Colonic mucosa (tissue), 4 donors: ENCODE measurements at regions not wholly inside any gene's neighbourhood (a gene's known extent, or its start where the extent isn't known, plus 50 kb on each side); places are given as distances from the start of the nearest gene placed in this dataset.
"Not testable (repeated sequence)": the region's sequence is repeated elsewhere in the genome, so short reads cannot be mapped to it uniquely, and the experiment has no call there.

Experiments used
- DNase-seq: peaks from one replicate; pipeline ENCODE4 v3.0.0-alpha.2; 2020
- H3K27ac ChIP-seq: fragments of 200-600 bp; one replicate; pipeline ENCODE4 v1.8.0; 2021
- H3K27me3 ChIP-seq: fragments of 200-600 bp; one replicate; pipeline ENCODE4 v1.8.0; 2021
- H3K36me3 ChIP-seq: fragments of 200-600 bp; one replicate; pipeline ENCODE4 v1.8.0; 2021
- H3K4me1 ChIP-seq: fragments of 200-600 bp; one replicate; pipeline ENCODE4 v1.8.0; 2021; ENCODE audit warnings: mild to moderate bottlenecking
- H3K4me3 ChIP-seq: fragments of 200-600 bp; one replicate; pipeline ENCODE4 v1.8.0; 2021
- H3K9ac ChIP-seq, 2 donors: one replicate each; pipeline ENCODE4 v1.7.0; 2013; ENCODE audit warnings: control low read depth in 2 of 2, low read depth in 2 of 2, low read length in 2 of 2
- H3K9me3 ChIP-seq: fragments of 200-600 bp; one replicate; pipeline ENCODE4 v1.8.0; 2021
- CTCF ChIP-seq: fragments of 200-600 bp; IDR thresholded peaks from one replicate; pipeline ENCODE4 v1.8.0; 2022; ENCODE audit warnings: antibody characterized with exemption, mild to moderate bottlenecking
- intact Hi-C: fragments of 100-400 bp; cut with DNase I; formaldehyde crosslinking; loops from one replicate; pipeline ENCODE4 v1.14.1; 2022
- donor health status: healthy.
- donor health status: DM: no; HTN: no; CAD: no.
- donor health status: DM: no; HTN: no; CAD: no.

- H3K4me1 ChIP-seq: no peaks in the 10 kb centered on the region
- H3K9me3 ChIP-seq: no peaks in the 10 kb centered on the region
- TF ChIP-seq CTCF: no peak
- H3K27me3 ChIP-seq: no peaks in the 10 kb centered on the region
- H3K4me3 ChIP-seq: no peak overlapping the region
- H3K9ac ChIP-seq: no peak overlapping the region
- H3K27ac ChIP-seq: no peak overlapping the region
- intact Hi-C loops: no loop called here
- DNase-seq: no peak
- no peaks in the 10 kb centered on the region for H3K36me3 ChIP-seq
Observed at GRCh38 chr4:151522866-151523519, 114.0 kb downstream of the FHIP1A start.

DNA sequence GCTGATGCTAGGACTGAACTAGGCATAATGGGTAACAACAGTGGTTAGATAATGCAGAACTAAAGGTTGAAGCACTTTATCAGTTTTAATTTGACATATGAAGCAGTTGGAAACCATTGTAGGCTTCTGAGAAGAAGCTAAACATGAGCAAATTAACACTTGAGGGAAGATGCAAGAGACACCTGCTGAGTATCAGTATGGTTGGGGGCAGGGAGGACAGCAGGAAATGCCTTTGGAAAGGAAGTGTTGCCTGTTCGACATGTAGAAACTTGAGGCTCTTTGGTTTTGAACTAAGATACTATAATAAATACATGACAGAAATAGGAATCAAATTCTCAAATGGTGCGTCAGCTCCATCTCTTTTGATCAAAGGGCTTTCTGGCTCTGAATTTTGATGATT, 115.6 kb downstream of the FHIP1A start:
- H3K27ac ChIP-seq: no peak overlapping the region
- intact Hi-C loops: no loop called here
- H3K9me3 ChIP-seq: no peaks in the 10 kb centered on the region
- no peak for TF ChIP-seq CTCF
- H3K4me3 ChIP-seq: no peak overlapping the region
- H3K9ac ChIP-seq: no peak overlapping the region
- no peaks in the 10 kb centered on the region for H3K4me1 ChIP-seq
- H3K27me3 ChIP-seq: no peaks in the 10 kb centered on the region
- H3K36me3 ChIP-seq: no peaks in the 10 kb centered on the region
- no peak for DNase-seq

DNA sequence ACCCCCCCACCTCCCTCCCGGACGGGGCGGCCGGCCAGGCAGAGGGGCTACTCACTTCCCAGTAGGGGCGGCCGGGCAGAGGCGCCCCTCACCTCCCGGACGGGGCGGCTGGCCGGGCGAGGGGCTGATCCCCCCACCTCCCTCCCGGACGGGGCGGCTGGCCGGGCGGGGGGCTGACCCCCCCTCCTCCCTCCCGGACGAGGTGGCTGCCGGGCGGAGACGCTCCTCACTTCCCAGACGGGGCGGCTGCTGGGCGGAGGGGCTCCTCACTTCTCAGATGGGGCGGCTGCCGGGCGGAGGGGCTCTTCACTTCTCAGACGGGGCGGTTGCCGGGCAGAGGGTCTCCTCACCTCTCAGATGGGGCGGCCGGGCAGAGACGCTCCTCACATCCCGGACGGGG, 117.5 kb downstream of the FHIP1A start:
- H3K9ac ChIP-seq, H3K27me3 ChIP-seq, H3K9me3 ChIP-seq, intact Hi-C loops, H3K27ac ChIP-seq, H3K4me3 ChIP-seq, H3K36me3 ChIP-seq, H3K4me1 ChIP-seq, DNase-seq: not testable (repeated sequence)

GRCh38 chr4:151527699-151528098, 118.7 kb downstream of the FHIP1A start:
- intact Hi-C loops: no loop called here
- no peak for TF ChIP-seq CTCF

GRCh38 chr4:151529187-151529586, 120.2 kb downstream of the FHIP1A start:
- intact Hi-C loops: no loop called here
- H3K4me3 ChIP-seq: no peak overlapping the region
- H3K9me3 ChIP-seq: no peaks in the 10 kb centered on the region
- no peak for TF ChIP-seq CTCF
- H3K27ac ChIP-seq: no peak overlapping the region
- H3K9ac ChIP-seq: no peak overlapping the region
- DNase-seq: no peak
- no peaks in the 10 kb centered on the region for H3K4me1 ChIP-seq
- H3K36me3 ChIP-seq: no peaks in the 10 kb centered on the region
- H3K27me3 ChIP-seq: no peaks in the 10 kb centered on the region

More at GRCh38 chr4:151527699-151528098, 118.7 kb downstream of the FHIP1A start:
- no peaks in the 10 kb centered on the region for H3K4me1 ChIP-seq
- no peak overlapping the region for H3K9ac ChIP-seq
- no peak overlapping the region for H3K4me3 ChIP-seq
- H3K36me3 ChIP-seq: no peaks in the 10 kb centered on the region
- no peak overlapping the region for H3K27ac ChIP-seq
- DNase-seq: no peak
- no peaks in the 10 kb centered on the region for H3K27me3 ChIP-seq
- no peaks in the 10 kb centered on the region for H3K9me3 ChIP-seq

- intact Hi-C loops: no loop called here
- no peak overlapping the region for H3K9ac ChIP-seq
Observed at GRCh38 chr4:151530230-151530629, 121.3 kb downstream of the FHIP1A start.

More at GRCh38 chr4:151530230-151530629, 121.3 kb downstream of the FHIP1A start:
- no peak for DNase-seq
- no peak overlapping the region for H3K4me3 ChIP-seq
- no peak for TF ChIP-seq CTCF
- H3K36me3 ChIP-seq: no peaks in the 10 kb centered on the region
- H3K27ac ChIP-seq: no peak overlapping the region
- H3K4me1 ChIP-seq: no peaks in the 10 kb centered on the region
- H3K27me3 ChIP-seq: no peaks in the 10 kb centered on the region
- no peaks in the 10 kb centered on the region for H3K9me3 ChIP-seq
